Fibroblast of lung (primary cell): ENCODE measurements at regions not wholly inside any gene's neighbourhood (a gene's known extent, or its start where the extent isn't known, plus 50 kb on each side); places are given as distances from the start of the nearest gene placed in this dataset.

Source experiments
- DNase-seq, 2 donors: peaks; one replicate each; pipeline versions ENCODE4 v3.0.0 to v3.0.0-alpha.2; 2010; ENCODE audit warnings: low read depth in 2 of 2
- H2AFZ ChIP-seq: 2 replicates; pipeline ENCODE4 v1.5.1; 2012; ENCODE audit warnings: low read length, control low read depth, inconsistent platforms
- H3K27ac ChIP-seq: 2 replicates; pipeline ENCODE4 v1.5.1; 2011; ENCODE audit warnings: low read length, control low read depth; ENCODE audit not compliant: insufficient read depth
- H3K27me3 ChIP-seq: 2 replicates; pipeline ENCODE4 v1.5.1; 2011; ENCODE audit warnings: mild to moderate bottlenecking, low read length; ENCODE audit not compliant: control insufficient read depth, insufficient read depth
- H3K36me3 ChIP-seq: 2 replicates; pipeline ENCODE4 v1.5.1; 2011; ENCODE audit warnings: low read length; ENCODE audit not compliant: control insufficient read depth, insufficient read depth
- H3K4me1 ChIP-seq: 2 replicates; pipeline ENCODE4 v1.5.1; 2011; ENCODE audit warnings: low read length; ENCODE audit not compliant: control insufficient read depth, insufficient read depth; ENCODE audit errors: extremely low read depth
- H3K4me2 ChIP-seq: 2 replicates; pipeline ENCODE4 v1.5.1; 2011; ENCODE audit warnings: low read length, control low read depth; ENCODE audit not compliant: insufficient read depth; ENCODE audit errors: extremely low read depth
- H3K4me3 ChIP-seq, 4 experiments: fragments of 200-600 bp in 1 of 4; sonication (generic) in 1 of 4; replicated peaks in 1 of 4; 2 replicates each; pipeline ENCODE4 v1.5.1; 2011 to 2016; ENCODE audit warnings: low read length in 4 of 4, low read depth in 3 of 4, mild to moderate bottlenecking in 3 of 4, control low read depth in 2 of 4, inconsistent platforms in 1 of 4, mixed read lengths in 1 of 4; ENCODE audit not compliant: insufficient read depth in 1 of 4; ENCODE audit errors: control extremely low read depth in 1 of 4
- H3K79me2 ChIP-seq: 2 replicates; pipeline ENCODE4 v1.5.1; 2012; ENCODE audit warnings: mild to moderate bottlenecking, low read length, inconsistent platforms; ENCODE audit not compliant: control insufficient read depth, insufficient read depth
- H3K9ac ChIP-seq: 2 replicates; pipeline ENCODE4 v1.5.1; 2011; ENCODE audit warnings: mild to moderate bottlenecking, low read length, control low read depth; ENCODE audit not compliant: insufficient read depth
- H3K9me3 ChIP-seq: 2 replicates; pipeline ENCODE4 v1.5.1; 2012; ENCODE audit warnings: low read depth, low read length; ENCODE audit not compliant: control insufficient read depth, insufficient read depth
- H4K20me1 ChIP-seq: 2 replicates; pipeline ENCODE4 v1.5.1; 2011; ENCODE audit warnings: low read length; ENCODE audit not compliant: control insufficient read depth, insufficient read depth; ENCODE audit errors: extremely low read depth
- CTCF ChIP-seq, 2 donors: IDR thresholded peaks in 1 of 2; conservative IDR thresholded peaks in 1 of 2; 1 replicate in 1 of 2; 2 replicates in 1 of 2; pipeline ENCODE4 v1.5.1; 2011 to 2012; ENCODE audit warnings: low read length in 2 of 2, control low read depth in 1 of 2, inconsistent platforms in 1 of 2, low read depth in 1 of 2, mild to moderate bottlenecking in 1 of 2
- EZH2 ChIP-seq: IDR thresholded peaks from 2 replicates; pipeline ENCODE4 v1.5.1; 2012; ENCODE audit warnings: low read length, control low read depth, mild to moderate bottlenecking; ENCODE audit errors: missing control alignments

- H2AFZ ChIP-seq, result no peak overlapping the region
- H3K4me1 ChIP-seq, result no peaks in the 10 kb centered on the region
- H3K4me2 ChIP-seq, result no peak overlapping the region
- no peaks in the 10 kb centered on the region for H3K9me3 ChIP-seq
- H3K27ac ChIP-seq, result no peak overlapping the region
- peak in 1 of 2 donors; percentile 83 for DNase-seq
- TF ChIP-seq EZH2 (no peak), CTCF (conservative IDR thresholded peaks at IDR 0.05 in 1 of 2, IDR thresholded peaks at IDR 0.05 in 1 of 2; ENCODE audit: low read depth in 1 of 2, low read length in 2 of 2) (no peak)
- no peak overlapping the region for H3K9ac ChIP-seq
- H4K20me1 ChIP-seq, result no peaks in the 10 kb centered on the region
- no peaks in the 10 kb centered on the region for H3K27me3 ChIP-seq
- H3K79me2 ChIP-seq, result no peaks in the 10 kb centered on the region
- H3K4me3 ChIP-seq, result no peak overlapping the region
- no peaks in the 10 kb centered on the region for H3K36me3 ChIP-seq
These were observed 143.6 kb upstream of the TMEM170B start for GRCh38 chr6:11393713-11394627.

- Histone ChIP-seq H3K9me3 (no peaks in the 10 kb centered on the region), H3K27me3 (no peaks in the 10 kb centered on the region), H2AFZ (no peak overlapping the region), H4K20me1 (no peaks in the 10 kb centered on the region), H3K4me1 (no peaks in the 10 kb centered on the region), H3K27ac (no peak overlapping the region), H3K4me2 (no peak overlapping the region), H3K4me3 (no peak overlapping the region), H3K9ac (no peak overlapping the region), H3K36me3 (no peaks in the 10 kb centered on the region), H3K79me2 (no peaks in the 10 kb centered on the region)
- no peak for TF ChIP-seq EZH2
- TF ChIP-seq CTCF (conservative IDR thresholded peaks at IDR 0.05 in 1 of 2, IDR thresholded peaks at IDR 0.05 in 1 of 2; ENCODE audit: low read depth in 1 of 2, low read length in 2 of 2), result no peak
- no peak for DNase-seq
These were observed 144.6 kb upstream of the TMEM170B start for GRCh38 chr6:11392778-11393507.
